NCI-H146 treated with DMSO at 0.1 percent for 48 hours (cell line): ENCODE measurements at regions not wholly inside any gene's neighbourhood (a gene's known extent, or its start where the extent isn't known, plus 50 kb on each side); places are given as distances from the start of the nearest gene placed in this dataset.
"Not testable (repeated sequence)": the region's sequence is repeated elsewhere in the genome, so short reads cannot be mapped to it uniquely, and the experiment has no call there.

Experiments
- DNase-seq: peaks from one replicate; lab custom pipeline; 2025; ENCODE audit not compliant: unreplicated experiment; lab: John Stamatoyannopoulos, UW

- DNase-seq, result no peak
Measured at GRCh38 chr1:102535829-102536505, 539.2 kb upstream of the OLFM3 start.

- no peak for DNase-seq
Measured at GRCh38 chr1:102531036-102531435, 534.3 kb upstream of the OLFM3 start.

- DNase-seq, result no peak
Measured at GRCh38 chr1:102529446-102529845, 532.7 kb upstream of the OLFM3 start.

GRCh38 chr1:102500758-102501157 is 504.0 kb upstream of the OLFM3 start:
- DNase-seq, result no peak

- no peak for DNase-seq
Measured at GRCh38 chr1:102498929-102499328, 502.2 kb upstream of the OLFM3 start.

GRCh38 chr1:102497810-102498209 is 501.1 kb upstream of the OLFM3 start:
- DNase-seq, result not testable (repeated sequence)

- DNase-seq, result no peak
Measured at GRCh38 chr1:102472520-102472919, 475.8 kb upstream of the OLFM3 start.

- DNase-seq, result no peak
Measured at GRCh38 chr1:102470767-102471166, 474.0 kb upstream of the OLFM3 start.

GRCh38 chr1:102466487-102466886 is 469.8 kb upstream of the OLFM3 start:
- DNase-seq, result no peak

GRCh38 chr1:102463328-102463727 is 466.6 kb upstream of the OLFM3 start:
- DNase-seq, result no peak

GRCh38 chr1:102442317-102442716 is 445.6 kb upstream of the OLFM3 start:
- DNase-seq, result not testable (repeated sequence)

- no peak for DNase-seq
Measured at GRCh38 chr1:102435483-102435882, 438.8 kb upstream of the OLFM3 start.

- DNase-seq, result peak; percentile 30
Measured at GRCh38 chr1:102434421-102434820, 437.7 kb upstream of the OLFM3 start.

GRCh38 chr1:102431253-102431652 is 434.5 kb upstream of the OLFM3 start:
- DNase-seq, result no peak

- no peak for DNase-seq
Measured at GRCh38 chr1:102420034-102420433, 423.3 kb upstream of the OLFM3 start.
